Lower leg skin (tissue), 3 donors: ENCODE measurements at regions not wholly inside any gene's neighbourhood (a gene's known extent, or its start where the extent isn't known, plus 50 kb on each side); places are given as distances from the start of the nearest gene placed in this dataset.

Experiments used
- CTCF ChIP-seq, 3 donors: fragments of 450-650 bp; IDR thresholded peaks; one replicate each; pipeline ENCODE4 v1.5.1; 2016; ENCODE audit warnings: antibody characterized with exemption in 3 of 3, mild to moderate bottlenecking in 3 of 3, moderate library complexity in 2 of 3
- POLR2A ChIP-seq, 2 donors: fragments of 450-650 bp; IDR thresholded peaks; one replicate each; pipeline ENCODE4 v1.6.1; 2016 to 2017; ENCODE audit warnings: antibody characterized with exemption in 2 of 2, mild to moderate bottlenecking in 1 of 2, moderate library complexity in 1 of 2

DNA sequence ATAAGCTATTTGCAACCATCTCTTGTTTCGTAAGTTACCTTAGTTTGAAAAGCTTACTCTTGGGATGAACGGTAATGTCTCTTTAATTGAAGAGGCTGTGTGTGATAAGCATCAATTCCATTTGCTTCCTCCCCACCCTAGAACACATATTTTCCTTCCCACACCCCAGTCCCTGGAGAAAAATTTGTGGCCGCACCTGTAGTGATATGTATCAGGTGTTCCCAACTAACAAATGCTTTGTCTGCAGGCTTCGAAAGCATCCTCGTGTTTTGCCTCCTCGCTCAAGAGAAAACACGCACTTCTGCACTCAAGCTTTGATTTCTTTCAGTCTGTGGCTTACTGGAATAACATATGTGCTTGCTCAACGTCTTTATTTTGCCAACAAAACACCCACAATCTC is 143.8 kb upstream of the OTUD4 start:
- TF ChIP-seq POLR2A (IDR thresholded peaks at IDR 0.05) (no peak), CTCF (IDR thresholded peaks at IDR 0.05) (no peak)
